T-cell (primary cell): ENCODE measurements at regions not wholly inside any gene's neighbourhood (a gene's known extent, or its start where the extent isn't known, plus 50 kb on each side); places are given as distances from the start of the nearest gene placed in this dataset.
A peak's percentile ranks its signal among the peaks of the same experiment; 100 is the strongest.
"Not testable (repeated sequence)": the region's sequence is repeated elsewhere in the genome, so short reads cannot be mapped to it uniquely, and the experiment has no call there.

Source experiments
- ATAC-seq, 4 experiments: fragments of 200-7000 bp in 3 of 4; fragments of 150-1000 bp in 1 of 4; cut with Tn5 transposase; replicated peaks in 1 of 4; 1 replicate in 3 of 4; 2 replicates in 1 of 4; pipeline ENCODE4 v1.10.0; 2021; ENCODE audit warnings: moderate library complexity in 3 of 4, mild to moderate bottlenecking in 2 of 4, moderate number of reproducible peaks in 1 of 4
- CTCF ChIA-PET, 2 donors: fragments of 300-600 bp; sonication (Branson Sonifier 250); formaldehyde crosslinking; loops; one replicate each; lab custom pipeline; 2022; ENCODE audit warnings: antibody characterized with exemption in 2 of 2; lab: Charles Lee
- POLR2A ChIA-PET, 2 donors: fragments of 300-600 bp; sonication (Branson Sonifier 250); formaldehyde crosslinking; loops; one replicate each; lab custom pipeline; 2022; ENCODE audit warnings: antibody characterized with exemption in 2 of 2; lab: Charles Lee
- DNase-seq, 35 experiments: peaks; one replicate each; pipeline versions ENCODE4 v3.0.0 to v3.0.0-alpha.2; 2013 to 2023
- H3K27ac ChIP-seq: one replicate; pipeline ENCODE4 v1.5.1; 2013; ENCODE audit warnings: low read length
- H3K27me3 ChIP-seq, 2 experiments: replicated peaks in 1 of 2; 1 replicate in 1 of 2; 2 replicates in 1 of 2; pipeline versions ENCODE4 v1.6.1 to v1.7.0; 2013; ENCODE audit warnings: low read length in 1 of 2, mixed read lengths in 1 of 2; ENCODE audit not compliant: control insufficient read depth in 2 of 2, insufficient read depth in 2 of 2; ENCODE audit errors: extremely low read depth in 1 of 2
- H3K36me3 ChIP-seq, 2 donors: 1 replicate in 1 of 2; 2 replicates in 1 of 2; pipeline versions ENCODE4 v1.6.1 to v1.7.0; 2013; ENCODE audit warnings: low read length in 1 of 2; ENCODE audit not compliant: control insufficient read depth in 2 of 2, insufficient read depth in 1 of 2; ENCODE audit errors: extremely low read depth in 1 of 2
- H3K4me1 ChIP-seq, 2 experiments: 1 replicate in 1 of 2; 2 replicates in 1 of 2; pipeline versions ENCODE4 v1.6.1 to v1.7.0; 2013; ENCODE audit warnings: low read length in 2 of 2, mixed read lengths in 1 of 2; ENCODE audit not compliant: insufficient read depth in 2 of 2, control insufficient read depth in 1 of 2; ENCODE audit errors: extremely low read depth in 1 of 2
- H3K4me3 ChIP-seq, 2 donors: 1 replicate in 1 of 2; 2 replicates in 1 of 2; pipeline versions ENCODE4 v1.5.1 to v1.7.0; 2013; ENCODE audit warnings: mild to moderate bottlenecking in 2 of 2, low read length in 1 of 2, moderate library complexity in 1 of 2; ENCODE audit not compliant: control insufficient read depth in 1 of 2; ENCODE audit errors: extremely low read depth in 1 of 2
- H3K9me3 ChIP-seq: 2 replicates; pipeline ENCODE4 v1.7.0; 2013
- H3K27ac Mint-ChIP-seq, 2 donors: one replicate each; pipeline ENCODE4 v1.8.0; 2020 to 2021; ENCODE audit warnings: mild to moderate bottlenecking in 2 of 2, mixed read lengths in 2 of 2
- H3K27me3 Mint-ChIP-seq, 2 donors: one replicate each; pipeline ENCODE4 v1.8.0; 2021 to 2022; ENCODE audit warnings: mixed read lengths in 2 of 2
- H3K36me3 Mint-ChIP-seq: one replicate; pipeline ENCODE4 v1.8.0; 2021; ENCODE audit warnings: mixed read lengths
- H3K4me1 Mint-ChIP-seq, 3 donors: one replicate each; pipeline ENCODE4 v1.8.0; 2020 to 2022; ENCODE audit warnings: mixed read lengths in 3 of 3, mild to moderate bottlenecking in 1 of 3
- H3K4me3 Mint-ChIP-seq, 3 donors: one replicate each; pipeline ENCODE4 v1.8.0; 2020 to 2022; ENCODE audit warnings: mild to moderate bottlenecking in 3 of 3, mixed read lengths in 3 of 3, moderate library complexity in 3 of 3
- H3K9me3 Mint-ChIP-seq, 3 donors: one replicate each; pipeline ENCODE4 v1.8.0; 2020 to 2022; ENCODE audit warnings: mixed read lengths in 3 of 3
- WGBS: methylation state at CpG from one replicate; pipeline ENCODE4 v1.1.5; 2013; ENCODE audit warnings: missing lambda C conversion rate; ENCODE audit not compliant: insufficient coverage; 5-methylcytosine and 5-hydroxymethylcytosine counted together

- Histone ChIP-seq H3K4me3 (no peak overlapping the region), H3K36me3 (no peaks in the 10 kb centered on the region), H3K9me3 (no peaks in the 10 kb centered on the region), H3K27ac (no peak overlapping the region), H3K4me1 (no peaks in the 10 kb centered on the region), H3K27me3 (no peaks in the 10 kb centered on the region)
- POLR2A ChIA-PET, result no interaction called here
- H3K9me3 Mint-ChIP-seq, result peaks cover 0 to 16% (median 5%) of the 10 kb centered on the region in 3 donors
- ATAC-seq (no peak), DNase-seq (no peak)
- H3K27ac Mint-ChIP-seq, result no peak overlapping the region
- WGBS, result 70% methylated on average over 2 of the region's 2 CpGs
- CTCF ChIA-PET, result no interaction called here
- no peaks in the 10 kb centered on the region for H3K4me1 Mint-ChIP-seq
- no peak overlapping the region for H3K4me3 Mint-ChIP-seq
- H3K27me3 Mint-ChIP-seq, result no peaks in the 10 kb centered on the region
- H3K36me3 Mint-ChIP-seq, result no peaks in the 10 kb centered on the region
These were observed 87.5 kb upstream of the HGF start for GRCh38 chr7:81857385-81857784.

GRCh38 chr7:81854518-81854917, 84.7 kb upstream of the HGF start:
- H3K27ac Mint-ChIP-seq, result no peak overlapping the region
- Histone ChIP-seq H3K4me3 (no peak overlapping the region), H3K9me3 (no peaks in the 10 kb centered on the region), H3K4me1 (no peaks in the 10 kb centered on the region), H3K27ac (no peak overlapping the region), H3K27me3 (no peaks in the 10 kb centered on the region), H3K36me3 (no peaks in the 10 kb centered on the region)
- H3K9me3 Mint-ChIP-seq, result peaks cover 0 to 12% (median 9%) of the 10 kb centered on the region in 3 donors
- no peak for ATAC-seq
- H3K36me3 Mint-ChIP-seq, result no peaks in the 10 kb centered on the region
- ChIA-PET POLR2A (no interaction called here), CTCF (no interaction called here)
- H3K27me3 Mint-ChIP-seq, result no peaks in the 10 kb centered on the region
- no peak overlapping the region for H3K4me3 Mint-ChIP-seq
- no peaks in the 10 kb centered on the region for H3K4me1 Mint-ChIP-seq
- WGBS, result no CpG with 5 or more reads among the region's 2 CpGs
- no peak for DNase-seq

- no peak overlapping the region for H3K4me3 ChIP-seq
These were observed 82.9 kb upstream of the HGF start for GRCh38 chr7:81852701-81853100.

GRCh38 chr7:81851413-81851812, 81.6 kb upstream of the HGF start:
- CTCF ChIA-PET, result no interaction called here

More at GRCh38 chr7:81852701-81853100, 82.9 kb upstream of the HGF start:
- ATAC-seq, result no peak
- CTCF ChIA-PET, result no interaction called here
- POLR2A ChIA-PET, result no interaction called here
- no peaks in the 10 kb centered on the region for H3K9me3 ChIP-seq
- H3K27me3 ChIP-seq, result no peaks in the 10 kb centered on the region
- H3K27ac Mint-ChIP-seq, result no peak overlapping the region
- no peak overlapping the region for H3K4me3 Mint-ChIP-seq
- no peak for DNase-seq
- peaks cover under 1 to 12% (median 11%) of the 10 kb centered on the region in 3 donors for H3K9me3 Mint-ChIP-seq
- no peaks in the 10 kb centered on the region for H3K27me3 Mint-ChIP-seq
- no peaks in the 10 kb centered on the region for H3K4me1 ChIP-seq
- no peaks in the 10 kb centered on the region for H3K36me3 ChIP-seq
- no peak overlapping the region for H3K27ac ChIP-seq
- no peaks in the 10 kb centered on the region for H3K36me3 Mint-ChIP-seq
- H3K4me1 Mint-ChIP-seq, result no peaks in the 10 kb centered on the region

GRCh38 chr7:81846398-81846797, 76.6 kb upstream of the HGF start:
- ChIA-PET CTCF (no interaction called here), POLR2A (no interaction called here)
- no CpG with 5 or more reads among the region's 1 CpG for WGBS
- Histone ChIP-seq H3K36me3 (no peaks in the 10 kb centered on the region), H3K9me3 (no peaks in the 10 kb centered on the region), H3K27ac (no peak overlapping the region), H3K4me1 (no peaks in the 10 kb centered on the region), H3K4me3 (no peak overlapping the region), H3K27me3 (no peaks in the 10 kb centered on the region)
- H3K27ac Mint-ChIP-seq, result no peak overlapping the region
- peaks cover 4 to 11% (median 8%) of the 10 kb centered on the region in 3 donors for H3K9me3 Mint-ChIP-seq
- ATAC-seq (no peak), DNase-seq (peak in 1 of 35 experiments; percentile 7)
- no peaks in the 10 kb centered on the region for H3K36me3 Mint-ChIP-seq
- no peaks in the 10 kb centered on the region for H3K4me1 Mint-ChIP-seq
- H3K4me3 Mint-ChIP-seq, result no peak overlapping the region
- H3K27me3 Mint-ChIP-seq, result no peaks in the 10 kb centered on the region

More at GRCh38 chr7:81851413-81851812, 81.6 kb upstream of the HGF start:
- Mint-ChIP-seq H3K4me1 (no peaks in the 10 kb centered on the region), H3K27ac (no peak overlapping the region), H3K9me3 (peaks cover 6 to 11% (median 11%) of the 10 kb centered on the region in 3 donors), H3K4me3 (no peak overlapping the region), H3K27me3 (no peaks in the 10 kb centered on the region), H3K36me3 (no peaks in the 10 kb centered on the region)
- H3K4me1 ChIP-seq, result no peaks in the 10 kb centered on the region
- ATAC-seq (no peak), DNase-seq (no peak)
- H3K36me3 ChIP-seq, result no peaks in the 10 kb centered on the region
- H3K27me3 ChIP-seq, result no peaks in the 10 kb centered on the region
- no peaks in the 10 kb centered on the region for H3K9me3 ChIP-seq
- no peak overlapping the region for H3K4me3 ChIP-seq
- H3K27ac ChIP-seq, result no peak overlapping the region
- POLR2A ChIA-PET, result no interaction called here

- no peak for ATAC-seq
- POLR2A ChIA-PET, result no interaction called here
- Mint-ChIP-seq H3K9me3 (peaks cover 4 to 11% (median 8%) of the 10 kb centered on the region in 3 donors), H3K4me3 (no peak overlapping the region), H3K36me3 (no peaks in the 10 kb centered on the region), H3K4me1 (no peaks in the 10 kb centered on the region), H3K27ac (no peak overlapping the region), H3K27me3 (no peaks in the 10 kb centered on the region)
- no peak overlapping the region for H3K4me3 ChIP-seq
- WGBS, result no CpG with 5 or more reads among the region's 7 CpGs
- no peak for DNase-seq
- no peaks in the 10 kb centered on the region for H3K4me1 ChIP-seq
- no peaks in the 10 kb centered on the region for H3K9me3 ChIP-seq
- H3K36me3 ChIP-seq, result no peaks in the 10 kb centered on the region
- H3K27ac ChIP-seq, result no peak overlapping the region
- H3K27me3 ChIP-seq, result no peaks in the 10 kb centered on the region
- CTCF ChIA-PET, result no interaction called here
These were observed 75.9 kb upstream of the HGF start for GRCh38 chr7:81845744-81846241.

- H3K4me1 ChIP-seq, H3K27me3 ChIP-seq, CTCF ChIA-PET, POLR2A ChIA-PET, H3K27me3 Mint-ChIP-seq, H3K9me3 ChIP-seq, H3K36me3 Mint-ChIP-seq, H3K27ac ChIP-seq, H3K4me3 Mint-ChIP-seq, H3K4me1 Mint-ChIP-seq, ATAC-seq, DNase-seq, H3K4me3 ChIP-seq, H3K27ac Mint-ChIP-seq, H3K36me3 ChIP-seq: not testable (repeated sequence)
- H3K9me3 Mint-ChIP-seq, result peaks cover 4 to 15% (median 10%) of the 10 kb centered on the region in 3 donors
- no CpG with 5 or more reads among the region's 2 CpGs for WGBS
These were observed 73.8 kb upstream of the HGF start for GRCh38 chr7:81843657-81844056.
